DMS153 treated with DMSO at 0.1 percent for 48 hours (cell line): ENCODE measurements at regions not wholly inside any gene's neighbourhood (a gene's known extent, or its start where the extent isn't known, plus 50 kb on each side); places are given as distances from the start of the nearest gene placed in this dataset.
A peak's percentile ranks its signal among the peaks of the same experiment; 100 is the strongest.

Source experiments
- DNase-seq: peaks from one replicate; lab custom pipeline; 2025; ENCODE audit not compliant: unreplicated experiment; lab: John Stamatoyannopoulos, UW

- no peak for DNase-seq
These were observed 292.0 kb downstream of the DUSP10 start for GRCh38 chr1:221449801-221450470.

GRCh38 chr1:221451741-221452140, 290.1 kb downstream of the DUSP10 start:
- DNase-seq: no peak

- DNase-seq: no peak
These were observed 287.8 kb downstream of the DUSP10 start for GRCh38 chr1:221454096-221454495.

- no peak for DNase-seq
These were observed 285.0 kb downstream of the DUSP10 start for GRCh38 chr1:221456918-221457317.

- no peak for DNase-seq
These were observed 284.0 kb downstream of the DUSP10 start for GRCh38 chr1:221457685-221458446.

GRCh38 chr1:221458447-221459156, 283.3 kb downstream of the DUSP10 start:
- DNase-seq: no peak

- DNase-seq: no peak
These were observed 282.3 kb downstream of the DUSP10 start for GRCh38 chr1:221459558-221459957.

GRCh38 chr1:221462345-221462744, 279.5 kb downstream of the DUSP10 start:
- DNase-seq: no peak

- DNase-seq: no peak
These were observed 273.3 kb downstream of the DUSP10 start for GRCh38 chr1:221468546-221468945.

- DNase-seq: no peak
These were observed 272.4 kb downstream of the DUSP10 start for GRCh38 chr1:221469476-221469875.

GRCh38 chr1:221470000-221470698, 271.7 kb downstream of the DUSP10 start:
- no peak for DNase-seq

GRCh38 chr1:221473411-221473810, 268.5 kb downstream of the DUSP10 start:
- no peak for DNase-seq

- no peak for DNase-seq
These were observed 264.6 kb downstream of the DUSP10 start for GRCh38 chr1:221477252-221477651.

GRCh38 chr1:221478050-221478949, 263.6 kb downstream of the DUSP10 start:
- peak; percentile 57 for DNase-seq

GRCh38 chr1:221487781-221488524, 253.9 kb downstream of the DUSP10 start:
- peak; percentile 37 for DNase-seq

GRCh38 chr1:221488550-221488949, 253.3 kb downstream of the DUSP10 start:
- no peak for DNase-seq

- no peak for DNase-seq
These were observed 247.2 kb downstream of the DUSP10 start for GRCh38 chr1:221494670-221495069.

- DNase-seq: no peak
These were observed 244.8 kb downstream of the DUSP10 start for GRCh38 chr1:221497046-221497445.

GRCh38 chr1:221503268-221503667, 238.6 kb downstream of the DUSP10 start:
- no peak for DNase-seq
